Fibroblast of upper back skin (primary cell): ENCODE measurements at regions not wholly inside any gene's neighbourhood (a gene's known extent, or its start where the extent isn't known, plus 50 kb on each side); places are given as distances from the start of the nearest gene placed in this dataset.
A peak's percentile ranks its signal among the peaks of the same experiment; 100 is the strongest.

Source experiments
- DNase-seq: peaks from one replicate; pipeline ENCODE4 v3.0.0-alpha.2; 2013

DNA sequence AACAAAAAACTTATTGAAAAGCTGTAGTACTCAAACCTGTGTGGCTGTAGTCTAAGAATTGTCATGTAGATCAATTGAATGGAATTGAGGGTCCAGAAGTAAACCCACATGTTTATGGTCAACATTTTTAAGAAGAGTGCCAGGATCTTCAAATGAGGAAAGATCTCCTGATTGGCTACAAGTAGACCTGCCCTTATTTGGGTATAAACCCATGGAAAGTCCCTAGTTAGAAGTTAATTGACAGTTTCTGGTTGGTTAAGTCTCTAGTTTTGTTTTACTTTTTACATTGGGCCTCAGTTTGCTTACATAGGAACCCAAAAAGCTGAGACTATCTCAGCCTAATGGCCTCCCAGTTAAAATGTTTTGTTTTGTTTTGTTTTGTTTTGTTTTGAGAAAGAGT, 91.9 kb upstream of the RESF1 start:
- DNase-seq = no peak

DNA sequence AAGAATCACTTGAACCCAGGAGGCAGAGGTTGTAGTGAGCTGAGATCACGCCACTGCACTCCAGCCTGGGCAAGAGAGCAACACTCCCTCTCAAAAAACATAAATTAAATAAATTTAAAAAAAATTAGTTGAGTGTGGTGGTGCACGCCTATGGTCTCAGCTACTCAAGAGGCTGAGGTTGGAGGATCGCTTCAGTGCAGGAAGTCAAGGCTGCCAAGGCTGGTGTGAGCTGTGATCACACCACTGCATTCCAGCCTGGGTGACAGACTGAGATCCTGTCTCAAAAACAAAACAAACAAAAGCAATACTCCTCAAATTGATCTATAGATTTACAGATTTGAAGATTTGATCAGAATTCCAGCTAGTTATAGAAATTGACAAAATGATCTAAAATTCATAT, 92.7 kb upstream of the RESF1 start:
- DNase-seq = no peak

DNA sequence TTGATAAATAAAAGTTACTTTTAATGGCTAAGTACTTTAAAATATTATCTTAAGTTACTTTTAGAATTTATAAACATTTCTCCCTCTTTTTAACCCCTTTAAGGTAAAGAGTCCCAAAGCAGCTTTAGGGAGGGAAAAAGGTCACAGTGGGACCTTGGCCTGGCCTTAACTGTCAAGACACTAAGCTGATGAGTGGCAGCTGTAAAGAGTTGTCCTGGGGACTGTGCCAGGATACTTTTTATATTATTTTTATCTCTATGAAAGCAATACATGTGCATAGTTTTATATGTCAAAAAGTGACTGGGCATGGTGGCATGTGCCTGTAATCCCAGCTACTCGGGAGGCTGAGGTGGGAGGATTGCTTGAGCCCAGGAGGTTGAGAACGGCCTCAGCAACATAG, 94.2 kb upstream of the RESF1 start:
- no peak for DNase-seq

DNA sequence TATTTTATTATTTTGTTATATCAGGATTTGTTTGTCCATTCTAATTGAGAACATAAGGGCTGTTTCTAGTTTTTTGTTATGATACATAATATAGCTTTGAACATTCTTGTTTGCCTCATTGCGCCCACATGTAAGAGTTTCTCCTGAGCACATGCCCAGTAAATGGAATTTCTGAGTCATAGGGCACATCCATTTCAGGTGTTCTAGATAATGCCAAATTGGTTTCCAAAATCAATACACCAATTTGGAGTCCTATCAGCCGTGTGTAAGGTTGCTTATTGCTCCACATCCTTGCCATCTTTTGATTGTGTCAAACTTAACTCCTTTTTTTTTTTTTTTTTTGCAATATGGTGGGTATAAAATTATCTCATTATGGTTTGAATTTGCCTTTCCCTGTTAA, 97.9 kb upstream of the RESF1 start:
- no peak for DNase-seq

DNA sequence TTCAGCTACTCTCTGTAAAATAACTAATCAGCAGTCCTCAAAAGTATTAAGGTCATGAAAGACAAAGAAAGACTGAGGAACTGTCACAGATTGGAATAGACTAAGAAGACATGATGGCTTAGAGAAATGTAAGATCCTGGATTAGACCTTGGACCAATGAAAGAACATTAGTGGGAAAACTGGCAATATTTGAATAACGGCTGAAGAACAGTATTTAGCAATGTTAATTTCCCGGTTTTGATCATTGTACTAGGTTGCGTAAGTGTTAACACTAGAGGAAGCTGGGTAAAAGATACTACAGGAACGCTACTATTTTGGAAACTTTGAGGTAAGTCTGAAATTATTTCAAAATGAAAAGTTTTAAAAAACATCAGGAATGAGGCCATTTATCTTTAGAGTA, 98.8 kb upstream of the RESF1 start:
- no peak for DNase-seq

DNA sequence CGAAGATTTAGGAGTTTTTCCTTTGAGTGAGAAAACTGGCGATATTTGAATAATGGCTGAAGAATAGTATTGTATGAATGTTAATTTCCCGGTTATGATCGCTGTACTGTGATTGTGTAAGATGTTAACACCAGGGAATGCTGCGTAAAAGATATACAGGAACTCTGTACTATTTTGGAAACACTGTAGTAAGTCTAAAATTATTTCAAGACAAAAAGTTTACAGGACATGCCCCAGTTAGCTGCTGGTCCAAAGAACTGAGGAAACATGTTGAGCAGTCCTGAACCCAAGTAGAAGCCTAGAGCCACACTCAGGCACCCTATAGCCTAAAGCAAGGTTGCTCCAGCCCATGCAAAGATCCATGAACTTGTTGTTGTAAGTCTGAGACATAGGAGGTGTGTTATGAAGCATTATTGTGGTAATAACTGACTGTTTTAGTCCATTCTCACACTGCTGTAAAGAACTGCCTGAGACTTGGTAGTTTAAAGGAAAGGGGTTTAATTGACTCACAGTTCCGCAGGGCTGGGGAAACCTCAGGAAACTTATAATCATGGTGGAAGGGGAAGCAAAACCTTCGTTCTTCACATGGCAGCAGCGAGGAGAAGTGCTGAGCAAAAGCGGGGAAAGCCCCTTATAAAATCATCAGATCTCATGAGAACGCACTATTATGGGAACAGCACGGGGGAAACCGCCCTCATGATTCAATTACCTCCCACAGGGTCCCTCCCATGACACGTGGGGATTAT, 99.8 kb upstream of the RESF1 start:
- no peak for DNase-seq

DNA sequence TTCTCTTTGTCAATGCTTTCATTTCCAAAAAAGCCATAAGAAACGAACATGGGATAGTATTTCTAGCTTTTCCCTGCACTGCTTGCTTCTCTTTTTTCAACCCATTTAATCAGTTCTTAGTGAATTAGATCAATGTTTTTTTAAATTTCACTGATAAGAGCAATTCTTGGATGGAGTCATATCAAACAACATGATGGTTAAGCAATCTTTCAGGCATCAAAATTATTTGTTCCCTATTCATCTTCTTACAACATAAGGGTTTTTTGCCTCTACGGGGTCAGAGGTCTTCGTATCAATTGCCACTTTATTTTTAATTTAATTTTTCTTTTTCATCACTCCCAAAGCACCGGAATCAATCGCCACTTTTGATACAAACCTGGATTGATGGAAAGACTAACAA, 103.8 kb upstream of the RESF1 start:
- no peak for DNase-seq

DNA sequence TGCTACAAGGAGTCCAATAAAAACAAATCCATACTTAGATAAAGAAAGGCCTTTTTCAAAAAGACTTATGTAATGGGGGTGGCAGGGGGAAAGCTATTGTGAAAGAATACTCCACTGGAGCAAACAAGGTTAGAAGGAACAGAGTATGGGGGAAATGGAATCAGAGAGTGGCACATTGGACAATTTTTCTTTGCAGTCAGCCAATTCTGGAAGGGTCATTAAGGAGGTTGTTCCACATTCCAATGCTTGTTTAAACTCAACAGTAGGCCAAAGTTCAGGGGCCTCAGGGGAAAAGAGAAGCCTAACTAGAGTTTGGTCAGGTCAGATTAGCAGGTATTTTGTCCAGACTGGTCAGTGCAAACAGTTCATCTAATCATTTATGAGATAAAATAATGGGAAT, 105.2 kb upstream of the RESF1 start:
- no peak for DNase-seq

DNA sequence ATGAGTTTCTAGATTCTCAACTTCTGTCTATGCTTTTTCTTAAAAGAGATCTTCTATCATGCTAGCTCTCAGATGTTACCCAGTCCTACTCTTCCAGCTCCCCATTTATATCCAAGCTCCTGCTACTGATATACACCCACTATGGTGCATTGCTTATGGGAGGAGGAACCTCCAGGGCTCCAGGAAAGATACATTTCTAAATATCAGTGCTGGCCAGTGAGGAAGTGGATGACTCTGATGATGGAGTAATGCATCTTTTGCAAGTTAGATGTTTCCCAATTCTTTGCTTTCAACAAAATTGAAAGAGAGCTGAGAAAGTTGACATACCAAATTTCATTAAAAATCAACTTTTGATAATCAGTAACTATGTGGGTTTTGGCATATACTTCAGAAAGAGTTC, 105.7 kb upstream of the RESF1 start:
- DNase-seq = no peak

DNA sequence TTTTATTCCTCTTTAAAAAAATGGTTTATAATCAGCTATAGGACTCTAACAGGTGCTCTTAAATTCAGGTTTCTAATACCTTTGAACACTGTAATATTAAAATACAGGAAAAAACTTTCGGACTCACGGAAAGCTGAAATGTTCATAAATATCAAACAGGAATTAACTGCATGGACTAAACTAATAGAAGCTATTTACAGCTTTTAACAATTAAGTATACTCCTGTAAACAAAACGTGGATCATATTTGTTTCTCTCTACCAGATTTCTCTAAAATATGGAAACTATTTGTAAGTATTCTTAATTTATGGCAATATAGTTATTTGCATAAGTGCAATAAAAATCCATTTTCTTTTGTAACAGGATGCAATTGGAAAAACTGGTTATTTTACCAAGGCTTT, 108.9 kb upstream of the RESF1 start:
- no peak for DNase-seq

DNA sequence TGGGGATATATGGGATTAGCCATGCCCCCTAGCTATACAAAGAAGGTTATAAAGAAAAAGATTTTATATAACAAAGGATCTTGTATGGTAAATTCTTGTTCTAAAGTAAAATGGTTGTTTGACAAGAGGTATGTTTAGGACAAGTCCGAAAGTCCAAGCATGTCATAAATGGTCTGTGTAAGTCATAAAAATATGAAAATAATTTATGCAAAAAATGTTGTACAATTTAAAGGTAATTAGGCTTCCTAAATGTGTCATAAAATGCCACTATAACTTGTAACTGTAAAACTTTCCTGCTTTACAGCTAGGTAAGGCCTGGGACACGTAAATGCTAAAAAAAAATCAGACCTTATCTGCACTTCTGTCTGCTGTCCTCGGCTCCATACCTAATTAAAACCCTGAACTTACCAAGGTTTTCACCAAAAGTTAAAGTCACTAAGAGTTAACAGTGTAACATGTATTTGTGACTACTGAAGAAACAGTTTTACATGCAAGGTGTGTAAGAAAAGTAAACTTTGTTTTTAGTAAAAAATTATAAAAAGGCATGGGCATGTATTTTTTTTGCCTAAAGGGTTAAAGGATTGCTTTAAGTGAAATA, 110.0 kb upstream of the RESF1 start:
- peak; percentile 1 for DNase-seq

DNA sequence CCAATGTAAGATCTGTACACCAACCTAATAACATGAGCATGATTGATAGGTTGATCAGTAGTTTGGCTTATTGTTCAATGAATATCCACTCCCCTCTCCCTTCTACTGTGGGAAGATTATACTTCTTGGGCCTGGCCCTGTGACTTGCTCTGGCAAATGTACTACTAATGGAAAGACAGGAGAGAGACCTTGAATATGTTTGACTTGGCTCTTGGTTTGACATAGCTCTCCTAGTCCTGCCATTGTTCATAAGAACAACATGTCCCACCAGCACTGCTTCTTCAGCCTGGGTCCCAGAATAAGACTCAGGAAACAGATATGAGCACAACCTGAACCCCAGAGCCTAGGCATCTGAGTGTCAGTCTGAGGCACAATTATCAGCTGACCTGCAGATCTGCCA, 112.8 kb upstream of the RESF1 start:
- DNase-seq = no peak

DNA sequence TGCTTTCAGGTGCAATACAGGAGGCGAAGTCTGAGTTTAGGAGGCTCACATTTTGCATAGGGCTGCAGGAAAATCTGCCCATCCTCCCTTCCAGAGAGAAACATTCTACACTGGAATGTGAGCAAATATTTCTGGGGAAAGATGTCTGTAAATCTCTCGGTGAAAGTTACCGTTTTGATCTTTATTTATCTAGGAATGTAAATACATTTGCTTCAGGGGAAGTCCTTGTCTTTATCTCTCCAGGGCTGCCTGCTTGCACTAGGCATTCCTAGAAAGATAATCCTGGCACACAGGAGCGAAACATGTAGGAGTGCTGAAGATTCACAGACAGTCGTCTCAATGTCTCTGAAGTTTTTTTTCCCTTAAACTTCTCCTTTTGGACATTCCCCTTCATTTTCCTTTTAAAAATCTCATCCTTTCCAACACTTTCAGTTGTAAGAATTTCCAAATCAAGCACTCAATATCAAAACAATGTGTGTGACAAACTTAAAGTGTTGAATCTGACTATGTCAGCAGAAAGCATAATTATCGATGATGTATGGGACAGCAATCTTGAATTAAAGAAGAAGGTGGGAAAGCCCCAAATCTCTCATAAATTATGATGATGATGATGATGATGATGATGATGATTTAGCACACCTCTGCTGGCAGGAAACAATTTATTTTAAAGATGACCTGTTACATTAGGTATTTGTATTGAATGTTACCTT, 113.4 kb upstream of the RESF1 start:
- no peak for DNase-seq

DNA sequence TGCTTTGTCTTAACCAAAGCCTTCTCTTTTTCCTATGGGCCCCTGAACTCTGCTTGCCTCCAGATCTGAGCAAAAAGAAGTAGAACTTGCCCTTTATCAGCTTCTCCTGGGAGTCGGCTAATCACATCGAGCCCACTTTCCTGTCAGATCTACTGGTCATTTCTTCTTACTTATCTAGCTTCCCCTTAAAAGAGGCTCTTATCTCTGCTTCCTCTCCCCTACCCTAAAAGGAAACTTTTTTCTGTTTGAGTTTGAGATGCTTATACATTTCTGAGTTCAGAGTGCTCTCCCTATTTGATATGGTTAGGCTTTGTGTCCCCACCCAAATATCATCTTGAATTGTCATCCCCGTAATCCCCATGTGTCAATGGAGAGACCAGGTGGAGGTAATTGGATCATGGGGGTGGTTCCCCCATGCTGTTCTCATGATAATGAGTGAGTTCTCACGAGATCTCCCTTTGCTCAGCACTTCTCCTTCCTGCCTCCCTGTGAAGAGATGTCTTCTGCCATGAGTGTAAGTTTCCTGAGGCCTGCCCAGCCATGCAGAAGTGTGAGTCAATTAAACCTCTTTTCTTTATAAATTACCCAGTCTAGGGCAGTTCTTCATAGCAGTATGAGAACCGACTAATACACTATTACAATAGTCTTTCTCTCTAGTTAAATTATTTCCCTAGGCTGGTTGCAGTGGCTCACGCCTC, 114.7 kb upstream of the AMN1 start:
- DNase-seq = no peak

DNA sequence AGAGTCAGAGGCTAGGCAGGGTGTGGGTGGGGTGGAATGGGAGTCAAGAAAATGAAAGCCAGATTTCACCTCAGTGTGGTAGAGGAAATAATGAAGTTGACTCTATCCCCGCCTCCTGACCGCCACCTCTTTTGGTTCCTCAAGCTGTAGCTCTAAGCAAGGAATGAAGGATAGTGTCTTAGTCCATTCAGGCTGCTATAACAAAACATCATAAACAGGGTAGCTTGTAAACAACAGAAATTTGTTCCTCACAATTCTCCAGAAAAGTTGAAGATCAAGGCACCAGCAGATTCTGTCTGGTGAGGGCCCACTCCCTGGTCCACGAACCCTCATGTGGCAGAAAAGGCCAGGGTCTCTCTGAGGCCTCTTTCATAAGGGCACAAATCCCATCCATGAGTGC, 109.1 kb upstream of the AMN1 start:
- DNase-seq = no peak

DNA sequence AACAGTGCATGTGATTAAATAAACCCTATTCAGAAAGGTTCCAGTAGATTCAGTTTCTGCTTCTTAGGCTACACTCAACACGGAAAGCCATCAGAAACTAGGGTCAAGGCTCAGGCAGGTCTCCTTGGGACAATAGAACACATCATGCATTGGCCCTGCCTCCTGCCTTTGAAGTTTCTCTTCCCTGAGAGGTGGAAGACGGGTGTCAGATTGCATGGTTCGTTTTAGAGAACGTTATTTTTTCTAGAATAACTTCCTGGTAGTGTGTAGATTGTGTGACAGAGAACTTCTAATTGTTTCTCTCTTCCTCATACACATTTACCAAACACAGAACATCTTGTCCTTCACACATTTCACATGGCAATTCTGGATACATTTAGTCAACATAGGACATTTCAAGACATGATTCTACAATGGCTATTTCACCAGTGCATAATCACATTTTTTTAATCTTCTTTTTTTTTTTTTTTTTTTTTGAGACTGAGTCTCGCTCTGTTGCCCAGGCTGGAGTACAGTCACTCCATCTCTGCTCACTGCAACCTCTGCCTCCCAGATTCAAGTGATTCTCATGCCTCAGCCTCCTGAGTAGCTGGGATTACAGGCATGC, 106.6 kb upstream of the AMN1 start:
- DNase-seq = no peak

DNA sequence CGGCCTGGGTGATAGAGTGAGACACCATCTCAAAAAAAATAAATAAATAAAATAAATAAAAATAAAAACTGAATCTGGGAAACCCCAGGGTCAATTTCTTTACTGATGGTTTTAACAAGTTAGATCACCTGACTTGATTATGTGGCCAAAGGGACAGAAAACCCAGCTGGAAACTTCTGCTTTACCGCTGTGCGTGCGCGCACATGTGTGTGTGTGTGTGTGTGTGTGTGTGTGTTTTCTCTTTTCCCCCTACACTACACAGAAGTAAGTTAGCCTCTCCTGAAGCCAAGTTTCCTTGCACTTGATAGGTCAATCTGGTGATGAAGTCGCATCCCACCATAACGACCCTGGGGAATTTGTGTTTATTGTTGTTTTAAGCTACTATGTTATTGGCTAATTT, 105.3 kb upstream of the AMN1 start:
- DNase-seq = no peak

DNA sequence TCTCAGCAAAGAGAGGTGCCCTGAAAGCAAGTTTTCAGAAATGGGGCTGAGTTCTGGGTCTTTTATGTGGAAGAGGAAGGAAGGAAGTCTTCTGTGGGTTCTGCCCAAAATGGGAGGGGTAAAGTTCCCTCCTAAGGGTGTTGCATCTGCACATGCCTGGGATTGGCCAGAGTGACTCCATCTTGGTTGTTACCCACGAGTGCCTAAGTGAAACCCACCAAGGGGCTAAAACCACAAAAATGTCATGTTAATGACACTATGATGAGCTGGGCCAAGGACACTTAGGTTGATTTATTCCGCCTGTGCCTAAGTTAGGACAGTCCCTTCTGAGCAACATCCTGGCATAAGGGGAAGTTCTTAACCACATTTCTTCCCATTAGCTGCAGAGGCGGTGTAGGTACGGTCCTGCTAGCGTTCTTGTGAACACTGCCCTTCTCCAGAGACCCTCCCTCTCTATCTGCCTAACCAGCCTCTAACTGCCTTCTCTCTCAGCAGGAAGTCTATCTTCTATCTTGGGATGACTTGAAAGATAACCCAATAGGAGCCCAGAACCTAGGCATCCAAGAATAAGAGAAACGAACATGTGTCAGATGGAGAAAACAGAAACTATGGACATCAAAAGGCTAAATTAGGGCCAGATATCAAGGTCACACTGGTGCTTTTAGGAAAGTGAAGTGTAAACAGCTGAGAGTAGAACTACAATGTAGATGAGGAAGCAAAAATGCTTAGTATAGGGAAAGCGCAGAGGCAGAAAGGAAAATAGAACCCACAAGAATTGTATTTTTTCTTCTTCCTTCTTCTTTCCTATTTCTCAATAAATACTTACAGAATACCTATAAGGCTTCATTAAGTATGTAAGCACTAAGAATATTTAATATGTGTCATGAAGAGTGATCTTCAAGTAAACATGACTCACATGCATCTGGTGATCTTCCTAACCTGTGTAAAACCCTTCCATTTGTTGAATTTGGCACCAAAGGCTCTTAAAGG, 104.2 kb upstream of the AMN1 start:
- DNase-seq = no peak

DNA sequence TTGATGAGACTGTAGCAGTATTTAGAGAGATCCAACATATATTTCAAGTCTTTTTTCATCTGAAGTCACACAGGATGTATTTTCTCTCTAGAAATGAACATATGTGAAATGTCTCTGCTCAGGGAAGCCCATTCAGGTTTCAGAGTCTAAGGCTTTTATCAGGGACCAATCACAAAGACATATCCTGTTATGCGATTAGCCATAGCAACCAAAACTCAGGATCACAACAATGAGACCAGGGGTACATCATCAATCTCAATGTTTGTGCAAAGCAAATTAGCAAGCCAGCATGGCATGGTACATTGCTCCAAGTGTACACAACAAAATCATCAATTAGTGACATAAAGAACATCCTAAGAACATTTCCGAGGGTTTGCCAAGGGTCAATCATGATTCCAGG, 99.2 kb upstream of the AMN1 start:
- no peak for DNase-seq

DNA sequence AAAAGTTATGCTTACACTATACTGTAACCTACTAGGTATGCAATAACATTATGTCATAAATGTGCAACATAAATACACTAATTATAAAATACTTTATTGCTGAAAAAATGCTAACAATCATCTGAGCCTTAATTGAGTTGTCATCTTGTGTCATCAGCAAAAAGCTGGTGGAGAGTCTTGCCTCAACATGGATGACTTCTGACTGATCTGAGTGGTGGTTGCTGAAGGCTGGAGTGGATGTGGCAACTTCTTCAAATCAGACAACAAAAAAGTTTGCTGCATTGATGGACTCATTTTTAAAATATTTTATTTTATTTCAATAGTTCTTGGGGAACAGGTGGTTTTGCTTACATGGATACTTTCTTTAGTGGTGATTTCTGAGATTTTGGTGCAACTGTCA, 93.9 kb upstream of the AMN1 start:
- DNase-seq = no peak

DNA sequence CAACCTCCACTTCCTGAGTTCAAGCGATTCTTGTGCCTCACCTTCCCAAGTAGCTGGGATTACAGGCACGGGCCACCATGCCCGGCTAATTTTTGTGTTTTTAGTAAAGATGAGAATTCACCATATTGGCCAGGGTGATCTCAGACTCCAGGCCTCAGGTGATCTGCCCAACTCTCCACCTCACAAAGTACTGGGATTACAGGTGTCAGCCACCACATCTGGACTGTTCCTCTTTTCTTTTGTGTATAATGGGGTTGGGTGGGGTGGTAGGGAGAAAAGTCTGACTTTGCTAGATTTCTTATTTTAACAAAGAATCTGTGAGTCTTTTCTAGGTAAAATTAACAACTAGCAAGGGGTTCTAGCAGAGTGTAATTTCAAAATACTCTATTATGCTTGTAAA, 92.7 kb upstream of the AMN1 start:
- no peak for DNase-seq

DNA sequence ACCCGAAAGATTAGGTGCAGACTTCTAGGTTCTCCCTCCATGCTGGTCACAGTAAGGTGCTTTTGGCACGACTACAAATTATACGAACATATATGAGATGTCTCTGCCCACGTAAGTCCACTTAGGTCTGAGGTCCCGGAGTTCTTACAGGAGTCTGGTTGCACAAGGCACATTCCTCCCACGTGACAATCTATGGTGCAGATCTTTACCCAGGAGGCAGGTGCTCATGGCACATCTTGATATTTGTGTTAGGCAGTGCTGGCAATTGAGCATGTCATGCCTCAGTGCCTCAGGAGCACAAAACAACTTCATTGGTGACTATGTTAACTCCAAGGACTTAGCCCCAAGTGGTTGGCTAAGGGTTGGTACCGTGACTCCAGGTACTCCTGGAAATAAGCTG, 92.0 kb upstream of the AMN1 start:
- DNase-seq = no peak
